HG03139 (cell line): ENCODE measurements at regions not wholly inside any gene's neighbourhood (a gene's known extent, or its start where the extent isn't known, plus 50 kb on each side); places are given as distances from the start of the nearest gene placed in this dataset.
"Not testable (repeated sequence)": the region's sequence is repeated elsewhere in the genome, so short reads cannot be mapped to it uniquely, and the experiment has no call there.

Experiments
- ATAC-seq: cut with Tn5 transposase; IDR thresholded peaks from one replicate; pipeline ENCODE4 v1.9.1; 2021; ENCODE audit not compliant: unreplicated experiment

GRCh38 chr16:65375651-65376050 is 253.8 kb upstream of the CDH11 start:
- no peak for ATAC-seq

- ATAC-seq = no peak
Measured at GRCh38 chr16:65373097-65373496, 251.2 kb upstream of the CDH11 start.

- ATAC-seq = no peak
Measured at GRCh38 chr16:65372171-65372570, 250.3 kb upstream of the CDH11 start.

GRCh38 chr16:65365732-65366715 is 244.2 kb upstream of the CDH11 start:
- ATAC-seq = no peak

- not testable (repeated sequence) for ATAC-seq
Measured at GRCh38 chr16:65356721-65357120, 234.9 kb upstream of the CDH11 start.

- no peak for ATAC-seq
Measured at GRCh38 chr16:65355706-65356105, 233.8 kb upstream of the CDH11 start.

GRCh38 chr16:65353183-65353582 is 231.3 kb upstream of the CDH11 start:
- no peak for ATAC-seq

- no peak for ATAC-seq
Measured at GRCh38 chr16:65349626-65350025, 227.8 kb upstream of the CDH11 start.

- no peak for ATAC-seq
Measured at GRCh38 chr16:65343556-65343955, 221.7 kb upstream of the CDH11 start.

- no peak for ATAC-seq
Measured at GRCh38 chr16:65342231-65342866, 220.5 kb upstream of the CDH11 start.

- no peak for ATAC-seq
Measured at GRCh38 chr16:65339062-65339461, 217.2 kb upstream of the CDH11 start.

- no peak for ATAC-seq
Measured at GRCh38 chr16:65336160-65336559, 214.3 kb upstream of the CDH11 start.

- ATAC-seq = no peak
Measured at GRCh38 chr16:65334081-65334480, 212.2 kb upstream of the CDH11 start.

- no peak for ATAC-seq
Measured at GRCh38 chr16:65333283-65333682, 211.4 kb upstream of the CDH11 start.

GRCh38 chr16:65327346-65327745 is 205.5 kb upstream of the CDH11 start:
- ATAC-seq = no peak

GRCh38 chr16:65323655-65324237 is 201.9 kb upstream of the CDH11 start:
- no peak for ATAC-seq

GRCh38 chr16:65319621-65320231 is 197.9 kb upstream of the CDH11 start:
- ATAC-seq = no peak

GRCh38 chr16:65318590-65319257 is 196.9 kb upstream of the CDH11 start:
- no peak for ATAC-seq

- ATAC-seq = no peak
Measured at GRCh38 chr16:65318138-65318537, 196.3 kb upstream of the CDH11 start.

- no peak for ATAC-seq
Measured at GRCh38 chr16:65316808-65317207, 194.9 kb upstream of the CDH11 start.
